Panc1 (cell line): ENCODE measurements at regions not wholly inside any gene's neighbourhood (a gene's known extent, or its start where the extent isn't known, plus 50 kb on each side); places are given as distances from the start of the nearest gene placed in this dataset.

Source experiments
- POLR2AphosphoS5 ChIP-seq: IDR thresholded peaks from 2 replicates; pipeline ENCODE4 v1.6.1; 2012; ENCODE audit warnings: mild to moderate bottlenecking, low read depth, low read length, moderate library complexity
- SIN3A ChIP-seq: IDR thresholded peaks from 2 replicates; pipeline ENCODE4 v1.6.1; 2012; ENCODE audit warnings: low read depth, mild to moderate bottlenecking, low read length, moderate library complexity, borderline replicate concordance; ENCODE audit not compliant: insufficient read depth
- TCF7L2 ChIP-seq: IDR thresholded peaks from 2 replicates; pipeline ENCODE4 v1.6.1; 2011; ENCODE audit warnings: mild to moderate bottlenecking, low read depth, low read length, inconsistent platforms
- TF ChIP-seq, protein P1 (sequence below): fragments of 450-650 bp; IDR thresholded peaks from 2 replicates; pipeline ENCODE4 v1.5.1; 2017; ENCODE audit warnings: mild to moderate bottlenecking
- TF ChIP-seq, protein P2 (sequence below), 2 experiments: IDR thresholded peaks; 2 replicates each; pipeline ENCODE4 v1.6.1; 2011 to 2012; ENCODE audit warnings: low read depth in 2 of 2, control low read depth in 1 of 2, low read length in 1 of 2, mild to moderate bottlenecking in 1 of 2, moderate library complexity in 1 of 2; ENCODE audit not compliant: insufficient read depth in 1 of 2

DNA sequence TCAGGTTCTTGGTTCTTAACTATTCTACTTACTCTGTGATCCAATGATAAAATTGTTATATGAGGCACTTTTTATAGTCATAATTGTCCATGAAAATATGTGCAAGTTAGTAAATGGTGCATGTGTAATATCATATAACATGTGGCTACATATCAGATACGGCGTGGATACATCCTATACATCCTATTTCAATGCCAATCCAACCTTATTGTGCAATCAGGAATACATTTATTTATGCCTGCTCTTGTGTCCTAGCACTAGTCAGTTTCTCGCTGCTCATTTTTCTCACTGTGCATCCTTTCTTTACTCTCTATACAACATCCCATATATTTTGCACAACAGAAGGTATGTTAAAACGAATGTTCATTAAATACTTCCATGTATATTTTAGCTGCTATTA is 1141.1 kb downstream of the FAT4 start:
- TF ChIP-seq, protein P1, sequence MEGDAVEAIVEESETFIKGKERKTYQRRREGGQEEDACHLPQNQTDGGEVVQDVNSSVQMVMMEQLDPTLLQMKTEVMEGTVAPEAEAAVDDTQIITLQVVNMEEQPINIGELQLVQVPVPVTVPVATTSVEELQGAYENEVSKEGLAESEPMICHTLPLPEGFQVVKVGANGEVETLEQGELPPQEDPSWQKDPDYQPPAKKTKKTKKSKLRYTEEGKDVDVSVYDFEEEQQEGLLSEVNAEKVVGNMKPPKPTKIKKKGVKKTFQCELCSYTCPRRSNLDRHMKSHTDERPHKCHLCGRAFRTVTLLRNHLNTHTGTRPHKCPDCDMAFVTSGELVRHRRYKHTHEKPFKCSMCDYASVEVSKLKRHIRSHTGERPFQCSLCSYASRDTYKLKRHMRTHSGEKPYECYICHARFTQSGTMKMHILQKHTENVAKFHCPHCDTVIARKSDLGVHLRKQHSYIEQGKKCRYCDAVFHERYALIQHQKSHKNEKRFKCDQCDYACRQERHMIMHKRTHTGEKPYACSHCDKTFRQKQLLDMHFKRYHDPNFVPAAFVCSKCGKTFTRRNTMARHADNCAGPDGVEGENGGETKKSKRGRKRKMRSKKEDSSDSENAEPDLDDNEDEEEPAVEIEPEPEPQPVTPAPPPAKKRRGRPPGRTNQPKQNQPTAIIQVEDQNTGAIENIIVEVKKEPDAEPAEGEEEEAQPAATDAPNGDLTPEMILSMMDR = no peak
- TF ChIP-seq POLR2AphosphoS5 (no peak), TCF7L2 (no peak), SIN3A (no peak)
- TF ChIP-seq, protein P2, sequence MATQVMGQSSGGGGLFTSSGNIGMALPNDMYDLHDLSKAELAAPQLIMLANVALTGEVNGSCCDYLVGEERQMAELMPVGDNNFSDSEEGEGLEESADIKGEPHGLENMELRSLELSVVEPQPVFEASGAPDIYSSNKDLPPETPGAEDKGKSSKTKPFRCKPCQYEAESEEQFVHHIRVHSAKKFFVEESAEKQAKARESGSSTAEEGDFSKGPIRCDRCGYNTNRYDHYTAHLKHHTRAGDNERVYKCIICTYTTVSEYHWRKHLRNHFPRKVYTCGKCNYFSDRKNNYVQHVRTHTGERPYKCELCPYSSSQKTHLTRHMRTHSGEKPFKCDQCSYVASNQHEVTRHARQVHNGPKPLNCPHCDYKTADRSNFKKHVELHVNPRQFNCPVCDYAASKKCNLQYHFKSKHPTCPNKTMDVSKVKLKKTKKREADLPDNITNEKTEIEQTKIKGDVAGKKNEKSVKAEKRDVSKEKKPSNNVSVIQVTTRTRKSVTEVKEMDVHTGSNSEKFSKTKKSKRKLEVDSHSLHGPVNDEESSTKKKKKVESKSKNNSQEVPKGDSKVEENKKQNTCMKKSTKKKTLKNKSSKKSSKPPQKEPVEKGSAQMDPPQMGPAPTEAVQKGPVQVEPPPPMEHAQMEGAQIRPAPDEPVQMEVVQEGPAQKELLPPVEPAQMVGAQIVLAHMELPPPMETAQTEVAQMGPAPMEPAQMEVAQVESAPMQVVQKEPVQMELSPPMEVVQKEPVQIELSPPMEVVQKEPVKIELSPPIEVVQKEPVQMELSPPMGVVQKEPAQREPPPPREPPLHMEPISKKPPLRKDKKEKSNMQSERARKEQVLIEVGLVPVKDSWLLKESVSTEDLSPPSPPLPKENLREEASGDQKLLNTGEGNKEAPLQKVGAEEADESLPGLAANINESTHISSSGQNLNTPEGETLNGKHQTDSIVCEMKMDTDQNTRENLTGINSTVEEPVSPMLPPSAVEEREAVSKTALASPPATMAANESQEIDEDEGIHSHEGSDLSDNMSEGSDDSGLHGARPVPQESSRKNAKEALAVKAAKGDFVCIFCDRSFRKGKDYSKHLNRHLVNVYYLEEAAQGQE (IDR thresholded peaks at IDR 0.05; ENCODE audit: insufficient read depth in 1 of 2, low read depth in 2 of 2, low read length in 1 of 2) = no peak
